ENCODE measurements at regions not wholly inside any gene's neighbourhood (a gene's known extent, or its start where the extent isn't known, plus 50 kb on each side); places are given as distances from the start of the nearest gene placed in this dataset.

DNA sequence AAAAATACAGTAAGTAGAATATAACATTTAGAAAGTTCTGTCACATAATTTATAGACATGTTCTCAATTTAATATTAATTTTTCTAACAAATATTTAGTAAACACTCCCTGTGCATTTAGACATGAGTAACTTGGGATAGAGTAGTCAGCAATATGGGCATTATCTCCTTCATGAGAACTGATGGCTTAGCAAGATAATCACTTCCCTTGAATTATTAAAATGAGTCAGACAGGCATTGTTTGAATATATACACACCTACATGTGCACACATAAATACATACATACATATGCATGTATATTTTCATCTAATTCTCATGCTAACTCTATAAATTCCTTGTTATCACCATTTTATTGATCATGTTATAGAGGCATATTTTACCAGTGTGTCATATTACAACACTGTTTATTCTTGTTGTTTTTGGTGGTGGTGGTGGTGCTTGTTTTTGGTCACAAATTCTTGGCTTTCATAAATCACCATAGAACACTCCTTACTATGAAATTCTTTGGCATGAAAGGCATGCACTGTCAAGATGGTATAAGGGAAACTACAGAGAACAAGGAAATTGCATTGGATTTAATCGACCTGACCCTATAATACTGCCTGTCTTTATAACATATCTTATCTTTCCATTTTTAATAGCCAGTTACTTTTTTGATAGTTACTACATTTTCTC is 434.5 kb upstream of the MANEA start:
- H3K56ac ChIP-seq (replicated peaks; ENCODE audit: insufficient read length, low read depth, low read length): no peak overlapping the region
- no peaks in the 10 kb centered on the region for H3K36me3 ChIP-seq (ENCODE audit: control insufficient read depth in 2 of 4, insufficient read depth in 4 of 4, low read length in 3 of 4)
- H3K18ac ChIP-seq (ENCODE audit: extremely low read depth, low read length): no peak overlapping the region
- no peak overlapping the region for H3K27ac ChIP-seq (ENCODE audit: low read depth, low read length)
- CTCF ChIA-PET (ENCODE audit: partially characterized antibody): interaction anchor here (1.4 to 1.7 kb wide), 3 partner anchors 10 to 506 kb away, joined by 3 to 5 read pairs (median 3); no protein-coding TSS in a partner anchor
- no peak overlapping the region for H3K4me3 ChIP-seq (ENCODE audit: extremely low read depth in 1 of 4, insufficient read depth in 2 of 4, low read depth in 3 of 4, low read length in 4 of 4)
- H2BK5ac ChIP-seq (ENCODE audit: low read depth, low read length): no peak overlapping the region
- no peak overlapping the region for H2AK5ac ChIP-seq (ENCODE audit: low read depth, low read length)
- POLR2A ChIA-PET (ENCODE audit: partially characterized antibody): no interaction called here
- H3K4me1 ChIP-seq (replicated peaks in 1 of 4; ENCODE audit: control insufficient read depth in 3 of 4, insufficient read depth in 4 of 4, low read length in 3 of 4): no peaks in the 10 kb centered on the region
- H2BK120ac ChIP-seq (replicated peaks; ENCODE audit: low read depth, low read length): no peak overlapping the region
- H4K5ac ChIP-seq (ENCODE audit: insufficient read length, low read depth, low read length): no peak overlapping the region
- H4K8ac ChIP-seq (ENCODE audit: extremely low read depth, insufficient read depth, low read length): no peak overlapping the region
- H2BK20ac ChIP-seq (ENCODE audit: low read length): no peak overlapping the region
- no peaks in the 10 kb centered on the region for H3K27me3 ChIP-seq (replicated peaks in 1 of 4; ENCODE audit: control insufficient read depth in 3 of 4, extremely low read depth in 1 of 4, insufficient read depth in 3 of 4, low read length in 3 of 4)
- H3K9me3 ChIP-seq (ENCODE audit: insufficient read depth in 2 of 2, low read depth in 1 of 2, low read length in 1 of 2): no peaks in the 10 kb centered on the region
- H3K23me2 ChIP-seq (ENCODE audit: low read depth, low read length): no peaks in the 10 kb centered on the region
- H3K4me2 ChIP-seq (ENCODE audit: insufficient read depth in 1 of 2, low read depth in 2 of 2, low read length in 2 of 2): no peak overlapping the region
- H2BK12ac ChIP-seq (ENCODE audit: low read depth, low read length): no peak overlapping the region
- no peak for DNase-seq (ENCODE audit: low read depth in 1 of 2, low spot score in 2 of 2)
- TF ChIP-seq SIRT6 (IDR thresholded peaks at IDR 0.05; ENCODE audit: low read length) (no peak), SRF (IDR thresholded peaks at IDR 0.05; ENCODE audit: low read depth, low read length) (no peak), YY1 (IDR thresholded peaks at IDR 0.05; ENCODE audit: low read depth, low read length) (no peak), JUN (IDR thresholded peaks at IDR 0.05; ENCODE audit: low read depth, low read length) (no peak), MAFK (IDR thresholded peaks at IDR 0.05; ENCODE audit: low read depth, low read length) (no peak)
- TF ChIP-seq, protein P1, sequence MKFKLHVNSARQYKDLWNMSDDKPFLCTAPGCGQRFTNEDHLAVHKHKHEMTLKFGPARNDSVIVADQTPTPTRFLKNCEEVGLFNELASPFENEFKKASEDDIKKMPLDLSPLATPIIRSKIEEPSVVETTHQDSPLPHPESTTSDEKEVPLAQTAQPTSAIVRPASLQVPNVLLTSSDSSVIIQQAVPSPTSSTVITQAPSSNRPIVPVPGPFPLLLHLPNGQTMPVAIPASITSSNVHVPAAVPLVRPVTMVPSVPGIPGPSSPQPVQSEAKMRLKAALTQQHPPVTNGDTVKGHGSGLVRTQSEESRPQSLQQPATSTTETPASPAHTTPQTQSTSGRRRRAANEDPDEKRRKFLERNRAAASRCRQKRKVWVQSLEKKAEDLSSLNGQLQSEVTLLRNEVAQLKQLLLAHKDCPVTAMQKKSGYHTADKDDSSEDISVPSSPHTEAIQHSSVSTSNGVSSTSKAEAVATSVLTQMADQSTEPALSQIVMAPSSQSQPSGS (IDR thresholded peaks at IDR 0.05; ENCODE audit: low read length): no peak
- no peak for FAIRE-seq
- H3K9ac ChIP-seq (replicated peaks in 1 of 4; ENCODE audit: extremely low read depth in 1 of 4, low read depth in 3 of 4, low read length in 3 of 4): no peak overlapping the region
- WGBS, 2 experiments (ENCODE audit: extremely low coverage in 1 of 2, insufficient coverage in 1 of 2, insufficient read length in 1 of 2, insufficient replicate concordance in 2 of 2, low coverage in 1 of 2, low lambda C conversion rate in 2 of 2, missing lambda C conversion rate in 1 of 2): 84% methylated on average over 1 of the region's 1 CpG; no CpG with 5 or more reads in 1 of the 2 experiments
- H4K20me1 ChIP-seq (replicated peaks in 1 of 2; ENCODE audit: control insufficient read depth in 1 of 2, insufficient read depth in 2 of 2, low read length in 2 of 2): no peaks in the 10 kb centered on the region
- H3K4ac ChIP-seq (replicated peaks; ENCODE audit: insufficient read length, low read depth, low read length): no peak overlapping the region
- H4K91ac ChIP-seq (replicated peaks; ENCODE audit: insufficient read length, low read length): no peak overlapping the region
- no peak overlapping the region for H3K14ac ChIP-seq (ENCODE audit: insufficient read length)
- H3K79me1 ChIP-seq (ENCODE audit: low read depth, low read length): no peaks in the 10 kb centered on the region
- no peaks in the 10 kb centered on the region for H3K79me2 ChIP-seq (ENCODE audit: control insufficient read depth in 1 of 2, insufficient read depth in 2 of 2, low read length in 2 of 2)
- no peak overlapping the region for H2BK15ac ChIP-seq (ENCODE audit: low read length)
- H3K23ac ChIP-seq (ENCODE audit: insufficient read length): no peak overlapping the region
- H2AFZ ChIP-seq (ENCODE audit: low read length): no peak overlapping the region
